ENCODE measurements at regions not wholly inside any gene's neighbourhood (a gene's known extent, or its start where the extent isn't known, plus 50 kb on each side); places are given as distances from the start of the nearest gene placed in this dataset.

- H3K27ac ChIP-seq (ENCODE audit: low read depth, low read length): no peak overlapping the region
- H3K36me3 ChIP-seq (ENCODE audit: insufficient read depth, low read length): no peaks in the 10 kb centered on the region
- no peaks in the 10 kb centered on the region for H3K9me3 ChIP-seq (ENCODE audit: insufficient read depth, low read depth, low read length)
- no peak overlapping the region for H3K4me3 ChIP-seq (ENCODE audit: low read length)
- H3K4me1 ChIP-seq (ENCODE audit: insufficient read depth, low read length): peaks cover 27% of the 10 kb centered on the region
- H3K27me3 ChIP-seq (ENCODE audit: insufficient read depth, low read length): no peaks in the 10 kb centered on the region
- H3K9ac ChIP-seq (ENCODE audit: low read depth, low read length): no peak overlapping the region
- 96% methylated on average over 6 of the region's 6 CpGs for WGBS
Measured at GRCh38 chr10:105840288-105840770, 1199.2 kb downstream of the SORCS3 start.

GRCh38 chr10:105838392-105838791 lies 1197.3 kb downstream of the SORCS3 start:
- H3K36me3 ChIP-seq (ENCODE audit: insufficient read depth, low read length): no peaks in the 10 kb centered on the region
- WGBS: no CpG with 5 or more reads among the region's 2 CpGs
- peaks cover 9% of the 10 kb centered on the region for H3K4me1 ChIP-seq (ENCODE audit: insufficient read depth, low read length)
- no peak overlapping the region for H3K9ac ChIP-seq (ENCODE audit: low read depth, low read length)
- no peaks in the 10 kb centered on the region for H3K27me3 ChIP-seq (ENCODE audit: insufficient read depth, low read length)
- H3K4me3 ChIP-seq (ENCODE audit: low read length): no peak overlapping the region
- H3K27ac ChIP-seq (ENCODE audit: low read depth, low read length): no peak overlapping the region
- H3K9me3 ChIP-seq (ENCODE audit: insufficient read depth, low read depth, low read length): no peaks in the 10 kb centered on the region

DNA sequence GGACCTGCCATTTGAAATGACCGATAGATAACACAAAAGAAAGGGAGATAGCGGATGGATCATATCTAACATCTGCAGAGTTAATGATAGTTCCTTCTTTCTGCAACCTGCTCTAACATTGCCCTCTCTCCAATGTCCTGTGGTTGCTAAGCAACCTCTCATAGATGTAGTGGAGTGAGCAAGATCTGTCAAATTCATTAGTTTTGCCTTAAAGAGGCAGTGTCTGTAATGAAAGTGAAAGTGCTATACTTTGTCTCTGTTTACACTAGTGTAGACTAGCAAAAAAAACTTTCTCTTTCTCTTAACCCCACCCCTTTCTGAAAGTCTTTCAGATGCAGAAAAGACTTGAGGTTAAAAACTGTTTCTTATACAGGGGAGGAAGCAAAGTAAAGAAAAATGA lies 1196.9 kb downstream of the SORCS3 start:
- Histone ChIP-seq H3K9ac (ENCODE audit: low read depth, low read length) (no peak overlapping the region), H3K27ac (ENCODE audit: low read depth, low read length) (no peak overlapping the region), H3K4me1 (ENCODE audit: insufficient read depth, low read length) (peaks cover 5% of the 10 kb centered on the region), H3K27me3 (ENCODE audit: insufficient read depth, low read length) (no peaks in the 10 kb centered on the region), H3K9me3 (ENCODE audit: insufficient read depth, low read depth, low read length) (no peaks in the 10 kb centered on the region), H3K36me3 (ENCODE audit: insufficient read depth, low read length) (no peaks in the 10 kb centered on the region), H3K4me3 (ENCODE audit: low read length) (no peak overlapping the region)
- 93% methylated on average over 2 of the region's 2 CpGs for whole genome bisulfite sequencing

DNA sequence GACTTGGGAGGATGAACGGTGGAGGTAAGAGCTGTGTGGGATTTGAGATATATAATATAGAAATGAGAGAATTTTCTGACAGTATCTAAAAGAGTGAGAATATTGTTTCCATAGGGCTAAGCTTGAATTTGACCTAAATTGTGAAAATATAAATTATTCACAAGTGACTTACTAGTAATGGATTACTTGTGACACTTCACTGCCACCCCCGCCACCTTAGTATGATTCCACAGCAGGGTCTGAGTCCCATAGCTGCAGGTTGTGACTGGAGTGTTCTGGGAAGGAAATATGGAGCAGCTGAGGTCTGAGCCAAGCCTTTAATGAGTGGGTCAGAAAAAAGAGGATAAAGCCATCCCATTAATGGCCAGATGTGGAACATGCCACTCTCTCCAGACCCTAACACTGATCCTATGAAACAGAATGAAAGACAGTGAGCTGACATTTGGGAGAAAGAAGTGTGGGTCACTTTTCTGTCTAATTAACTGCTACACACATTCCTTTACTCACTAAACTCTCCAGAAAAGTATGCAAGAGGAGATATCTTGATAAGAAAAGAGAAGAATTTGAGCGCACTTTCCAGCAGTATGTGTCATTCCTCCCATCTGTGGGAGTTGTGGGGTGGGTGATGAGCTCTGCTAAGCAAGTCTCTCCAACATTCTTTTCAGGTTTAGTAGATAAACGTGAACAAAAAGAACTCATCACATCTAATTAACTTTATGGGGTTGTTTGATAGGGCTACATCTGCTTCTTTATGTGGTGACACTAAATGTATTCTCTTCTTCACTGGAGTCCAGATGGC lies 1193.4 kb downstream of the SORCS3 start:
- Histone ChIP-seq H3K27ac (ENCODE audit: low read depth, low read length) (no peak overlapping the region), H3K4me3 (ENCODE audit: low read length) (no peak overlapping the region), H3K9ac (ENCODE audit: low read depth, low read length) (no peak overlapping the region), H3K9me3 (ENCODE audit: insufficient read depth, low read depth, low read length) (no peaks in the 10 kb centered on the region), H3K36me3 (ENCODE audit: insufficient read depth, low read length) (no peaks in the 10 kb centered on the region), H3K27me3 (ENCODE audit: insufficient read depth, low read length) (no peaks in the 10 kb centered on the region), H3K4me1 (ENCODE audit: insufficient read depth, low read length) (0 out of 2 replicates have a peak, but pooled peaks cover 3% of the 10 kb centered on the region)
- 94% methylated on average over 3 of the region's 4 CpGs for WGBS

DNA sequence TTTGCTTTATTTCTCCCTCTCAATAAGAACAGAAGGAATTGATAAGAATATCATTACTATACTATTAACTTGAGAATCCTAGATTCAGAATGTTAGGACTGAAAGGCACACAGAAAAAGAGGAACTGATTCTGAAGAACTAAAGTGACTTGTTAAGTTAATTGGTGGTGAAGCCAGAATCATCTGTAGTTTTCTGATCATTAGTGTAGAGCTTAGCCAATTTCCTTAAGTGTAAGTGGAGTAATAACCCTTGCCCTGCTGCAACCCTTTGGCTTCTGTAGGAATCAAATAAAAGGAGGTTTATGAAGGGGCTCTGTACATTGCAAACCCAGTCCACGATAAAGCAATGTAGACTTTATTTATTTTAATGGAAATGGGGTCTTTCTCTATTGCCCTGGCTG lies 1186.0 kb downstream of the SORCS3 start:
- Histone ChIP-seq H3K36me3 (ENCODE audit: insufficient read depth, low read length) (no peaks in the 10 kb centered on the region), H3K4me3 (ENCODE audit: low read length) (no peak overlapping the region), H3K4me1 (ENCODE audit: insufficient read depth, low read length) (no peaks in the 10 kb centered on the region), H3K9ac (ENCODE audit: low read depth, low read length) (no peak overlapping the region), H3K27me3 (ENCODE audit: insufficient read depth, low read length) (no peaks in the 10 kb centered on the region), H3K9me3 (ENCODE audit: insufficient read depth, low read depth, low read length) (0 out of 2 replicates have a peak, but pooled peaks cover 2% of the 10 kb centered on the region), H3K27ac (ENCODE audit: low read depth, low read length) (no peak overlapping the region)
- WGBS: 96% methylated on average over 1 of the region's 1 CpG

DNA sequence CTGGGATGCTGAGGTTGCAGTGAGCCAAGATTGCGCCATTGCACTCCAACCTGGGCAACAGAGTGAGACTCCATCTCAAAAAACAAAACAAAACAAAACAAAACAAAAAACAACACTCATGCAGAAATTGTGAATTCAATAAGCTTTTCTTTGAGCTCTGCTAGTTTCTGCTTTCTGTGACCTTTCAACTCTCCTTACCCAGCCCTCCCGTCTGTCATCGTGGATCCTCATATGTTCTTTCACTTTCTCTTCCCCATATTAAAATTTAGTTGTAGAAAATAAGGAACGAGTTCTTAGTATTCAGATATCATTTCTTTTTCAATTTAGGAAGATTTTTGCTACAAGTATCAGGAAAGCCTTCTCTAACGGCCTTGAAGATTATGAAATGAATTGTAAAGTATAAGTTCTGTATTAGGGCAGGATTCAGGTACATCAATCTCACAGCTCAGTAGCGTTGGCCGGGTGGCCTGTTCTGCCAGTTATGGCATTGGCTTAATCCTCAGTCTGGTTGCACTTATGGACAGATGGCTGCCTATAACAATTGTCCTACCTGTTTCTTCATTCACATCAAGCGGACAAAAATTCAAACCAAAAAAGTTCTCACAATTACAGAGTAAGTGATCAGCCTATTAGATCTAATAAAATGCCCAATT lies 1167.0 kb downstream of the SORCS3 start:
- peaks cover 10% of the 10 kb centered on the region; the same call in 1 of the 2 replicates for H3K4me1 ChIP-seq (ENCODE audit: insufficient read depth, low read length)
- WGBS: 81% methylated on average over 6 of the region's 8 CpGs
- H3K27me3 ChIP-seq (ENCODE audit: insufficient read depth, low read length): no peaks in the 10 kb centered on the region
- H3K27ac ChIP-seq (ENCODE audit: low read depth, low read length): no peak overlapping the region
- no peaks in the 10 kb centered on the region for H3K9me3 ChIP-seq (ENCODE audit: insufficient read depth, low read depth, low read length)
- no peaks in the 10 kb centered on the region for H3K36me3 ChIP-seq (ENCODE audit: insufficient read depth, low read length)
- H3K9ac ChIP-seq (ENCODE audit: low read depth, low read length): no peak overlapping the region
- no peak overlapping the region for H3K4me3 ChIP-seq (ENCODE audit: low read length)

DNA sequence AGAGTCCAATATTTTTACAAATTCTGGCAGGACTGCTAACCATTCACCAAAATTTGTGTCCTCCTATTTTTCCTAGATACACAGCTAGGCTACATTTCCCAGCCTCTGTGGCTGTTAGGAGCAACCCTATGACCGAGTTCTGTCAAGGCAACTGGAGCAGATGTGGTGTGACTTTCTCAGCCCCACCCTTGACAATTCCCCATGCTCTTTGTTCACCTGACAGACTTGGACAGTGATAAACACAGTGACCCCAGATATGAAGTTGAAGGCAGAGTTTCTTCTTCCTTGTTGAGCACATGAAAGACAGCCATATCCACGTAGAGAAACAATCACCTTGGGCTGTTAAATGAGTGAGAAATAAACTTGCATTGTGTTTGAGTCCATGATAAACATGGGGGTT lies 1162.1 kb downstream of the SORCS3 start:
- WGBS: 88% methylated on average over 1 of the region's 2 CpGs
- Histone ChIP-seq H3K9me3 (ENCODE audit: insufficient read depth, low read depth, low read length) (no peaks in the 10 kb centered on the region), H3K4me3 (ENCODE audit: low read length) (no peak overlapping the region), H3K4me1 (ENCODE audit: insufficient read depth, low read length) (peaks cover 1% of the 10 kb centered on the region; the same call in 1 of the 2 replicates), H3K36me3 (ENCODE audit: insufficient read depth, low read length) (no peaks in the 10 kb centered on the region), H3K9ac (ENCODE audit: low read depth, low read length) (no peak overlapping the region), H3K27me3 (ENCODE audit: insufficient read depth, low read length) (no peaks in the 10 kb centered on the region), H3K27ac (ENCODE audit: low read depth, low read length) (no peak overlapping the region)

GRCh38 chr10:105800641-105801040 lies 1159.6 kb downstream of the SORCS3 start:
- H3K27ac ChIP-seq (ENCODE audit: low read depth, low read length): no peak overlapping the region
- H3K36me3 ChIP-seq (ENCODE audit: insufficient read depth, low read length): no peaks in the 10 kb centered on the region
- no CpG with 5 or more reads among the region's 1 CpG for WGBS
- H3K27me3 ChIP-seq (ENCODE audit: insufficient read depth, low read length): no peaks in the 10 kb centered on the region
- no peaks in the 10 kb centered on the region for H3K4me1 ChIP-seq (ENCODE audit: insufficient read depth, low read length)
- H3K9me3 ChIP-seq (ENCODE audit: insufficient read depth, low read depth, low read length): no peaks in the 10 kb centered on the region
- H3K9ac ChIP-seq (ENCODE audit: low read depth, low read length): no peak overlapping the region
- H3K4me3 ChIP-seq (ENCODE audit: low read length): no peak overlapping the region

GRCh38 chr10:105798328-105798889 lies 1157.3 kb downstream of the SORCS3 start:
- 89% methylated on average over 3 of the region's 3 CpGs for WGBS
- no peaks in the 10 kb centered on the region for H3K27me3 ChIP-seq (ENCODE audit: insufficient read depth, low read length)
- no peaks in the 10 kb centered on the region for H3K4me1 ChIP-seq (ENCODE audit: insufficient read depth, low read length)
- no peaks in the 10 kb centered on the region for H3K36me3 ChIP-seq (ENCODE audit: insufficient read depth, low read length)
- no peak overlapping the region for H3K27ac ChIP-seq (ENCODE audit: low read depth, low read length)
- H3K4me3 ChIP-seq (ENCODE audit: low read length): no peak overlapping the region
- H3K9ac ChIP-seq (ENCODE audit: low read depth, low read length): no peak overlapping the region
- no peaks in the 10 kb centered on the region for H3K9me3 ChIP-seq (ENCODE audit: insufficient read depth, low read depth, low read length)

DNA sequence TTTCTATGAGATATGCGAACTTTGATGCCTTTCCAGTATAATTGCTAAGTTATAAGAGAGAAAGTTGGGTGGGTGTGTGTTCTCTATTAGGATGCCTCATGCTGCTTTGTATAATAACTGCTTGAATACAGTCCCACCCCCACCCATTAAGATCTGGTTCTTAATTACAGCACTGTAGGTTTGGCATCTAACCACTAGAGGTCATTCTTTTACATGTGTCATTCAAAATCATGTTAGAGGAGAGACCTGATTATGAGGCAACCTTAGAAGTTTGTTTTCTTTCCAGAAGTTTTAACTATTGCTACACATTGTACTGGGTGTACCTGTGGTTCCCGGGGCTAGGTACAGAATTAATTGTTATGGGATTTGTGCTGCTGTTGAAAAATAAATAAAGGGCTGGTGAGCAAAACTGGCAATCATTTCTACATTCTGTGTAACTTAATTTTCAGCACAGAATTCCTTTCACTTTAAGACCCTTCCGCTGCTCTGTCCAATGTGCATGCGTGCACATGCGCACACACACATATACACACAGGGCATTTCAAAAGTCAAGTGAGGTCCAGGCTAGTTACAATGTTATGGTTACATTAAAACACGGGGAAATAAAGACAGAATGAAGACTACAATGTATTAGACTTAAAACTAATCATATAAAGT lies 1156.3 kb downstream of the SORCS3 start:
- H3K27ac ChIP-seq (ENCODE audit: low read depth, low read length): no peak overlapping the region
- no peaks in the 10 kb centered on the region for H3K9me3 ChIP-seq (ENCODE audit: insufficient read depth, low read depth, low read length)
- WGBS: 88% methylated on average over 5 of the region's 6 CpGs
- no peaks in the 10 kb centered on the region for H3K36me3 ChIP-seq (ENCODE audit: insufficient read depth, low read length)
- H3K27me3 ChIP-seq (ENCODE audit: insufficient read depth, low read length): no peaks in the 10 kb centered on the region
- H3K4me3 ChIP-seq (ENCODE audit: low read length): no peak overlapping the region
- H3K9ac ChIP-seq (ENCODE audit: low read depth, low read length): no peak overlapping the region
- H3K4me1 ChIP-seq (ENCODE audit: insufficient read depth, low read length): no peaks in the 10 kb centered on the region

- Histone ChIP-seq H3K36me3 (ENCODE audit: insufficient read depth, low read length) (no peaks in the 10 kb centered on the region), H3K4me1 (ENCODE audit: insufficient read depth, low read length) (no peaks in the 10 kb centered on the region), H3K4me3 (ENCODE audit: low read length) (no peak overlapping the region), H3K27ac (ENCODE audit: low read depth, low read length) (no peak overlapping the region), H3K9me3 (ENCODE audit: insufficient read depth, low read depth, low read length) (no peaks in the 10 kb centered on the region), H3K27me3 (ENCODE audit: insufficient read depth, low read length) (no peaks in the 10 kb centered on the region), H3K9ac (ENCODE audit: low read depth, low read length) (no peak overlapping the region)
- WGBS: 90% methylated on average over 3 of the region's 3 CpGs
Measured at GRCh38 chr10:105793071-105793470, 1152.0 kb downstream of the SORCS3 start.

All from HUES64 (cell line).